Activated naive CD8-positive, alpha-beta T cell treated with anti-CD3 and anti-CD28 coated beads, Interleukin-2, amount 10 ng/mL, durations not matched to agents 7 days and 5 days (primary cell): ENCODE measurements at regions not wholly inside any gene's neighbourhood (a gene's known extent, or its start where the extent isn't known, plus 50 kb on each side); places are given as distances from the start of the nearest gene placed in this dataset.
"Not testable (repeated sequence)": the region's sequence is repeated elsewhere in the genome, so short reads cannot be mapped to it uniquely, and the experiment has no call there.

Experiments used
- ATAC-seq: fragments of 150-1000 bp; cut with Tn5 transposase; one replicate; pipeline ENCODE4 v1.10.0; 2021; ENCODE audit warnings: low read depth, moderate library complexity
- POLR2A ChIA-PET: fragments of 350-600 bp; sonication (Branson Sonifier 250); formaldehyde crosslinking; loops from one replicate; lab custom pipeline; 2021; ENCODE audit warnings: antibody characterized with exemption; lab: Charles Lee
- DNase-seq: peaks from one replicate; pipeline ENCODE4 v3.0.0; 2021
- H3K27ac Mint-ChIP-seq: one replicate; pipeline ENCODE4 v1.8.0; 2022; ENCODE audit warnings: mild to moderate bottlenecking, mixed read lengths
- H3K27me3 Mint-ChIP-seq: one replicate; pipeline ENCODE4 v1.8.0; 2022; ENCODE audit warnings: mild to moderate bottlenecking, moderate library complexity, mixed read lengths
- H3K36me3 Mint-ChIP-seq: one replicate; pipeline ENCODE4 v1.8.0; 2021; ENCODE audit warnings: mild to moderate bottlenecking, mixed read lengths
- H3K4me1 Mint-ChIP-seq: one replicate; pipeline ENCODE4 v1.8.0; 2021; ENCODE audit warnings: mixed read lengths
- H3K4me3 Mint-ChIP-seq: one replicate; pipeline ENCODE4 v1.8.0; 2022; ENCODE audit warnings: mild to moderate bottlenecking, moderate library complexity, mixed read lengths
- H3K9me3 Mint-ChIP-seq: one replicate; pipeline ENCODE4 v1.8.0; 2021; ENCODE audit warnings: mixed read lengths

DNA sequence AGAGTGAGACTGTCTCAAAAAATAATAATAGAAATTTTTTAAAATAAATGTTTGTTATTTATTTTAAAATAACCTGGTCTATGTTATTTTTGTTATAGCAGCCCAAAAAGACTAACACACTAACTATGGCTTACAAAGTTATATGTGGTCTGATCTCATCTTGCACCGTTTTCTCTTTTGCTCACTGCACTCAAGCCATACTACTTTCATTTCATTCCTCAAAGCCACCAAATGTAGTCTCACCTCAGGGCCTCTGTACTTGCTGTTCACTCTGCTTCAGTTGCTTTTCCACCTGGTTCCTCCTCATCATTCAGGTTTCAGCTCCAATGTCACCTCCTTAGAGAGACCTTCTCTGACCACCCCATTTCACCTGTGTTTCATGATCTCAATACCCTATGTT lies 55.2 kb upstream of the MDM1 start:
- H3K4me1 Mint-ChIP-seq: peaks cover 17% of the 10 kb centered on the region
- peaks cover 23% of the 10 kb centered on the region for H3K9me3 Mint-ChIP-seq
- H3K36me3 Mint-ChIP-seq: peaks cover 32% of the 10 kb centered on the region
- ATAC-seq (no peak), DNase-seq (no peak)
- POLR2A ChIA-PET: no interaction called here
- H3K4me3 Mint-ChIP-seq: no peak overlapping the region
- peaks cover 2% of the 10 kb centered on the region for H3K27me3 Mint-ChIP-seq
- H3K27ac Mint-ChIP-seq: no peak overlapping the region

- POLR2A ChIA-PET: no interaction called here
- Mint-ChIP-seq H3K4me3 (no peak overlapping the region), H3K27me3 (peaks cover 2% of the 10 kb centered on the region), H3K4me1 (peaks cover 14% of the 10 kb centered on the region), H3K27ac (no peak overlapping the region), H3K36me3 (peaks cover 21% of the 10 kb centered on the region), H3K9me3 (peaks cover 13% of the 10 kb centered on the region)
- DNase-seq (no peak), ATAC-seq (no peak)
Measured at GRCh38 chr12:68389305-68389704, 57.1 kb upstream of the MDM1 start.

DNA sequence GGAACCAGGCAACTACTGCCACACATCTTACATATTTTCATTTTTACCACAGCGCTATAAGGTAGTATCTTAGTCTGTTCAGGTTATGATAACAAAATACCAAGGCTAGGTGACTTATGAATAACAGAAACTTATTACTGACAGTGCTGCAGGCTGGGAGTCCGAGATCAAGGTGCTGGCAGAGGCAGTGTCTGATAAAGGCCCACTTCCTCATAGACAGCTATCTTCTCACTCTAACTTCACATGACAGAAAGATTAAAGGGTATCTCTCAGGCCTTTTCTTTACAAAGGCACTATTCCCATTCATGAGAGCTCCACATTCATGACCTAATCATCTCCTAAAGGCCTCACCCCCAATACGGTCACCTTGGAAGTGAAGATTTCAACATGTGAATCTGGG lies 59.8 kb upstream of the MDM1 start:
- H3K27me3 Mint-ChIP-seq: no peaks in the 10 kb centered on the region
- DNase-seq (no peak), ATAC-seq (no peak)
- peaks cover 15% of the 10 kb centered on the region for H3K9me3 Mint-ChIP-seq
- no peak overlapping the region for H3K4me3 Mint-ChIP-seq
- H3K36me3 Mint-ChIP-seq: peaks cover 15% of the 10 kb centered on the region
- H3K4me1 Mint-ChIP-seq: peaks cover 8% of the 10 kb centered on the region
- POLR2A ChIA-PET: interaction anchor here (0.8 to 1.2 kb wide), 2 partner anchors 8 to 9 kb away, joined by 3 read pairs; no protein-coding TSS in a partner anchor
- no peak overlapping the region for H3K27ac Mint-ChIP-seq

- Mint-ChIP-seq H3K27me3 (no peaks in the 10 kb centered on the region), H3K4me1 (peaks cover 7% of the 10 kb centered on the region), H3K36me3 (peaks cover 14% of the 10 kb centered on the region), H3K9me3 (peaks cover 16% of the 10 kb centered on the region), H3K27ac (no peak overlapping the region), H3K4me3 (no peak overlapping the region)
- no peak for ATAC-seq
- POLR2A ChIA-PET: interaction anchor here (0.8 to 1.2 kb wide), 2 partner anchors 7 to 8 kb away, joined by 3 read pairs; no protein-coding TSS in a partner anchor
- DNase-seq: no peak
Measured at GRCh38 chr12:68392376-68392775, 60.2 kb upstream of the MDM1 start.

DNA sequence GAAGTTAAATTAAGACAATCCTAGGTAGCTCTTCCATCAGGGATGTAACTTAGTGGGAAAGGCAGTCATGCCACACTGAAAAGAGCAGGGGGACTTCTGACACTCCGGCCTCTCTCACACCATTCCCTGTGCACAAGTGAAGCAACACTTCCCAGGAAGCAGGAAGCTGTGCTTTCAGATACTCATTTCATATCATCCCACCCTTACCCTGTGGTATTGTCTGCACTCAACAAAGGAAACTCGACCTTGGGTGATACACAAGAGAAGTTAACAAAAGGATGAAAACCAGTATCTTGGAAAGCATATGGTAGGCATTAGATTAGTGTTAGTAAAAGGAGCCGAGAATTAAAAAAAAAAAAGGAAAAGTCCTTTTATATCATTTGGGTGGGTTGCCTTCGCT lies 61.3 kb upstream of the MDM1 start:
- no peaks in the 10 kb centered on the region for H3K27me3 Mint-ChIP-seq
- peaks cover 4% of the 10 kb centered on the region for H3K4me1 Mint-ChIP-seq
- peaks cover 15% of the 10 kb centered on the region for H3K9me3 Mint-ChIP-seq
- DNase-seq (no peak), ATAC-seq (no peak)
- POLR2A ChIA-PET: interaction anchor here (0.6 to 0.7 kb wide), 3 partner anchors 12 to 220 kb away, joined by 3 read pairs; no protein-coding TSS in a partner anchor
- no peak overlapping the region for H3K4me3 Mint-ChIP-seq
- H3K36me3 Mint-ChIP-seq: peaks cover 14% of the 10 kb centered on the region
- no peak overlapping the region for H3K27ac Mint-ChIP-seq

- ATAC-seq (no peak), DNase-seq (no peak)
- Mint-ChIP-seq H3K27ac (no peak overlapping the region), H3K9me3 (peaks cover 11% of the 10 kb centered on the region), H3K4me1 (peaks cover 4% of the 10 kb centered on the region), H3K4me3 (no peak overlapping the region), H3K36me3 (peaks cover 4% of the 10 kb centered on the region), H3K27me3 (no peaks in the 10 kb centered on the region)
- POLR2A ChIA-PET: interaction anchor here (0.6 kb wide), 1 partner anchor 9 kb away, joined by 3 read pairs; no protein-coding TSS in a partner anchor
Measured at GRCh38 chr12:68397566-68398158, 65.5 kb upstream of the MDM1 start.

DNA sequence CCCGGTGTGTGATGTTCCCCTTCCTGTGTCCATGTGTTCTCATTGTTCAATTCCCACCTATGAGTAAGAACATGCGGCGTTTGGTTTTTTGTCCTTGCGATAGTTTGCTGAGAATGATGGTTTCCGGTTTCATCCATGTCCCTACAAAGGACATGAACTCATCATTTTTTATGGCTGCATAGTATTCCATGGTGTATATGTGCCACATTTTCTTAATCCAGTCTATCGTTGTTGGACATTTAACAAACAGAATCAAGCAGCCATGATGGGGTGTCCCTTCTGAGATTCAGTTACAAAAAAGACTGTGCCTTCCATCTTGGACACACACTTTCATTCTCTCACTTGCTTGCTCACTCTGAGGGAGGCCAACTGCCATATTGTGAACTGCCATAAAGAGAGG lies 66.5 kb upstream of the MDM1 start:
- H3K27me3 Mint-ChIP-seq, H3K4me1 Mint-ChIP-seq, H3K27ac Mint-ChIP-seq, H3K4me3 Mint-ChIP-seq, POLR2A ChIA-PET, DNase-seq, H3K36me3 Mint-ChIP-seq, ATAC-seq: not testable (repeated sequence)
- H3K9me3 Mint-ChIP-seq: peaks cover 11% of the 10 kb centered on the region

DNA sequence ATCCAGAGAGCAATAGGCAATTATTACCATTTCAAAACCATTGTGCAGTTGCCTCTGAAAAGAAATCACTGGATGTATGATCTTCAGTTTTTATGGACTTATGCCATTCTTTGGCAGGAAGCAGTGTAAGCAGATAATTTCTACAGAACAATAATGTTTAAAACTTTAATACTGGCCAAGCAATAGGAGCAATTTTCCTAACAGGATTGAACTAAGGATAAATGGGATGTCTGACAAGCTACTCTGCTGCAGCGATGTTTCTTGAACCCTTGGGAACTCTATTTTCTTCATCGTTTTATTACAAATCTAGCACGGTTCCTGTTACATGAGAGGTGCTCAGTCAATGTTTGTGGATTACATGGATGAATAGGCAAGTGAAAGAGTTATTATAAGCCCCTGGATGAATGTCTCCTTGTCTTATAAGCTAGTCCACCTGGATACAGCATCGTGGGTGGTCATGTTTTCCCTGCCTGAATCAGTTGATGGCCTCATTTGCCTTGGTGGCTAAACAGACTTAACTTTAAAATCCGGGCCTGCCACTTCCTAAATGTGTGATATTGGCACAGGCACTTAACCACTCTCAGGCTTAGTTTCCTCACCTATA lies 68.2 kb upstream of the MDM1 start:
- ATAC-seq (no peak), DNase-seq (no peak)
- Mint-ChIP-seq H3K4me3 (no peak overlapping the region), H3K27ac (no peak overlapping the region), H3K36me3 (peaks cover 4% of the 10 kb centered on the region), H3K9me3 (peaks cover 11% of the 10 kb centered on the region), H3K4me1 (peaks cover 9% of the 10 kb centered on the region), H3K27me3 (no peaks in the 10 kb centered on the region)
- POLR2A ChIA-PET: interaction anchor here (0.6 to 1.0 kb wide), 3 partner anchors 8 to 62 kb away, joined by 3 read pairs; no protein-coding TSS in a partner anchor

- H3K36me3 Mint-ChIP-seq: peaks cover 3% of the 10 kb centered on the region
- DNase-seq (no peak), ATAC-seq (no peak)
- H3K4me1 Mint-ChIP-seq: peaks cover 13% of the 10 kb centered on the region
- H3K27me3 Mint-ChIP-seq: peaks cover 4% of the 10 kb centered on the region
- no peak overlapping the region for H3K27ac Mint-ChIP-seq
- peaks cover 6% of the 10 kb centered on the region for H3K9me3 Mint-ChIP-seq
- no peak overlapping the region for H3K4me3 Mint-ChIP-seq
- POLR2A ChIA-PET: no interaction called here
Measured at GRCh38 chr12:68402422-68402821, 70.3 kb upstream of the MDM1 start.

GRCh38 chr12:68403296-68403695 lies 71.1 kb upstream of the MDM1 start:
- Mint-ChIP-seq H3K27me3 (peaks cover 4% of the 10 kb centered on the region), H3K4me3 (no peak overlapping the region), H3K36me3 (no peaks in the 10 kb centered on the region), H3K4me1 (peaks cover 13% of the 10 kb centered on the region), H3K9me3 (peaks cover 4% of the 10 kb centered on the region), H3K27ac (no peak overlapping the region)
- POLR2A ChIA-PET: no interaction called here
- no peak for ATAC-seq
- no peak for DNase-seq

DNA sequence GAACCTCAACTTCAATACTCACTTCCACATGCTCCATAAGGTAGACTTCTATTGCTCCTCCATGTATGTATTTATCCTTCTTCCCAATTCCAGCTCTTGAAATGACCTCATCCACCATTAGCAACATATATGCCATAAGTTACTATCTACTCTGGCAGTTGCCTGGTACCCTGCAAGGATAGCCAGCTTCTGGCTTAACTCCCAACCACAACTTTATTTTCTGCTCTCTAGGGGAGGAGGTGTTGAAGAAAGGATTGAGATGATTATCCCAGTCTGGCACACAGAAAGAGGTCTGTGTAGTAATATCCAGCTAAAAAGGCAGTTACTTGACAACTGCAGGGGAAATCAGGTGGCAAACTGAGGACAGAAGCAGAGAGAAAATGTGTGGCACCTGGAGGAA lies 71.5 kb upstream of the MDM1 start:
- Mint-ChIP-seq H3K4me3 (no peak overlapping the region), H3K27me3 (peaks cover 4% of the 10 kb centered on the region), H3K4me1 (peaks cover 13% of the 10 kb centered on the region), H3K9me3 (peaks cover 4% of the 10 kb centered on the region), H3K27ac (no peak overlapping the region), H3K36me3 (no peaks in the 10 kb centered on the region)
- no peak for ATAC-seq
- POLR2A ChIA-PET: no interaction called here
- no peak for DNase-seq

DNA sequence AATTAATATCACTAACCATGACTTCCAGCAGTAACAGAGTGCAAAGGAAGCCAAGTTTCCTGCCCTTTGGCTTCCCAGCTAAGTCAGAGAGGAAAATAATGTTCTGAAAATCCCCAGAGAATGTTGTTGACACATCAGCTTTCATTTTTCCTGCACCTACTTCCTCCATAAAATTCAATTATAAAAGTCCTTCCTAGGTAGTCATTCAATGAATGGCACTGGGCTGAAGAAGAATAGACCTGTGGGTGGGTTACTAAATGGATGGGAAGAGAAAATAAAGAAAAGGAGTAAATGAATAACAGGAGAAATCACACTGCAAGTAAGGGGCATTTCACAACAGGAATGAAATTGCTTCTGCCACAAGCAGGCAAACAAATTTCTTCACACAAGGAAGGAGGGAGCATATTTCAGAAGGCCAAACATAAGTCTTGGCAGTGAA lies 73.2 kb upstream of the MDM1 start:
- Mint-ChIP-seq H3K27ac (no peak overlapping the region), H3K36me3 (no peaks in the 10 kb centered on the region), H3K9me3 (peaks cover 2% of the 10 kb centered on the region), H3K27me3 (peaks cover 4% of the 10 kb centered on the region), H3K4me3 (no peak overlapping the region), H3K4me1 (peaks cover 13% of the 10 kb centered on the region)
- DNase-seq: no peak
- no peak for ATAC-seq
- POLR2A ChIA-PET: interaction anchor here (0.6 kb wide), 1 partner anchor 12 kb away, joined by 3 read pairs; no protein-coding TSS in a partner anchor

DNA sequence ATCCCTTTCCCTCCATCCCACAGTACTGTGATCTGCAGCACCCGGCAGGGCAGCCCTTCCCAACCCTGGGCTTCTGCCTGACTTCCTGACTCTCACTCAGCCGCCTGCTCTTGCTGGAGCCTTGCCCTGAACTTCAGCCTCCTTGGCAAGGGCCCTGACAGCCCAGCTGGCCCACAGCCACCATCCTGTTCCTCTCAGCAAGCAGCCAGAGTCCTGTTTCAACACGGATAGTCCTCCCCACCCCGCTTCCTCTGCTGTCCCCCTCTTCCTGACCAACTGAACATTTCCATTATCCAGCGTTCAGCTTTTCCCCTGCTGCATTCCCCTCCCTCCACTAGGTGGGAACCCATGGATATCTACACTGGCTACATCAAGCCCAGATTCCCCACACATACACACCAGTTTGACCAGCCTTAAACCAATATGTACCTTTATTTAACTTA lies 74.0 kb upstream of the MDM1 start:
- Mint-ChIP-seq H3K4me1 (peaks cover 15% of the 10 kb centered on the region), H3K27ac (peak overlapping the region; percentile 30), H3K4me3 (no peak overlapping the region), H3K36me3 (no peaks in the 10 kb centered on the region), H3K9me3 (peaks cover 2% of the 10 kb centered on the region), H3K27me3 (peaks cover 4% of the 10 kb centered on the region)
- POLR2A ChIA-PET: interaction anchor here (0.8 kb wide), 1 partner anchor 9 kb away, joined by 3 read pairs; no protein-coding TSS in a partner anchor
- ATAC-seq (no peak), DNase-seq (no peak)

DNA sequence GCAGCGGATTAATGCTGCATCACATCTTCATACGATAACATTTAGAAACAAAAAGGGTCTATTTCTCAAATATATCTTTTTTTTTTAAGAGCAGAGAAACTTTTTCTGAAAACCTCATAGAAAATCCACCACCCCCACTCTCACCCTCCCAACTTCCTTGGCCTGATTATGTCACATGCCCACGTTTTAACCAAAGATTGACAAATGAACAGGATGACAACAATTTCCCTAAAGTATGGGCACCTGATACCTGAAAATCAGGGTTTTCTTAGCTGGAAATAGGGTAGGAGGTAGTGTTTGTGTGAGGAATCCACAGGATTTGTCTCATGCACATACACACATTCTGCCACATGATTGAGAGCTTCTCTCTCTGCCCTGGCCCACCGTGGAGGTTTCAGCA lies 74.7 kb upstream of the MDM1 start:
- Mint-ChIP-seq H3K4me3 (no peak overlapping the region), H3K4me1 (peaks cover 15% of the 10 kb centered on the region), H3K9me3 (peaks cover 2% of the 10 kb centered on the region), H3K36me3 (no peaks in the 10 kb centered on the region), H3K27ac (no peak overlapping the region), H3K27me3 (peaks cover 4% of the 10 kb centered on the region)
- DNase-seq (no peak), ATAC-seq (no peak)
- POLR2A ChIA-PET: interaction anchor here (0.8 kb wide), 1 partner anchor 10 kb away, joined by 3 read pairs; no protein-coding TSS in a partner anchor
